ENCODE measurements at regions not wholly inside any gene's neighbourhood (a gene's known extent, or its start where the extent isn't known, plus 50 kb on each side); places are given as distances from the start of the nearest gene placed in this dataset.

DNA sequence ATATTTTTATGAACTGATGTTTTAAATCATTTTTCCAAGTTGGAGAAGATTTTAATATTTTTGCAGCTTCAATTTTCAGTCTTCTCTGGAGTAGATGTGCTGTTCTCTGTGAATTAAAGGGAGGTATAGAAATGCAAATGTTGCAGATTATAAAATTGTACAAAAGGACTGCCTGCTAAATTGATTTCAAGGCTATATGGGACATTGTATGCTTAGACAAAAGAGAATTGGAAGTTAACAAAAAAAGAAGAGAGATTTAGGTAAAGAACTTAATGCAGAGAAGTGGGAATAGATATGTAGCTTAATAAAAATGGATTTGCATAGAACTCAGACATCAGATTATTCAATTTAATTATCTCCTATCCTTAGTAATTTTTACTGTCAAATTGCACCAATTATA is 403.3 kb downstream of the ZIC3 start:
- POLR2A ChIA-PET: no interaction called here
- Histone ChIP-seq H3K4me2 (ENCODE audit: insufficient read depth, low read length) (no peak overlapping the region), H3K27ac (ENCODE audit: extremely low read depth, low read depth, low read length) (no peak overlapping the region), H3K9me1 (ENCODE audit: control insufficient read depth, insufficient read depth, low read length) (no peaks in the 10 kb centered on the region), H3K9ac (ENCODE audit: insufficient read depth in 1 of 2, low read depth in 2 of 2, low read length in 2 of 2) (no peak overlapping the region), H3K79me2 (ENCODE audit: control insufficient read depth, insufficient read depth, low read length) (no peaks in the 10 kb centered on the region), H2AFZ (ENCODE audit: low read depth, low read length) (no peak overlapping the region), H3K27me3 (ENCODE audit: control insufficient read depth in 2 of 2, insufficient read depth in 2 of 2, low read length in 2 of 2) (no peaks in the 10 kb centered on the region), H4K20me1 (replicated peaks; ENCODE audit: control insufficient read depth, insufficient read depth, low read length) (no peaks in the 10 kb centered on the region), H3K36me3 (ENCODE audit: control insufficient read depth, insufficient read depth, low read length) (no peaks in the 10 kb centered on the region), H3K4me3 (no peak overlapping the region), H3K4me1 (replicated peaks in 1 of 2; ENCODE audit: control insufficient read depth in 2 of 2, insufficient read depth in 2 of 2, low read length in 2 of 2) (no peaks in the 10 kb centered on the region), H3K9me3 (replicated peaks; ENCODE audit: control insufficient read depth, insufficient read depth, low read depth, low read length) (no peaks in the 10 kb centered on the region)
- intact Hi-C loops (cut with micrococcal nuclease): no loop called here
- CTCF ChIA-PET (ENCODE audit: low intra/inter-chr PET ratio): no interaction called here
- ATAC-seq (no peak), DNase-seq (ENCODE audit: extremely low read depth in 1 of 4, low spot score in 3 of 4) (no peak), FAIRE-seq (no peak)
- TF ChIP-seq SPI1 (IDR thresholded peaks at IDR 0.05; ENCODE audit: borderline replicate concordance, low read depth, low read length) (no peak), THRAP3 (IDR thresholded peaks at IDR 0.05; ENCODE audit: borderline replicate concordance) (no peak), POLR2AphosphoS5 (IDR thresholded peaks at IDR 0.05; ENCODE audit: control insufficient read depth, insufficient read depth, low read depth, low read length) (no peak), ZNF780A (CRISPR knock-in tag; IDR thresholded peaks at IDR 0.05) (no peak), POLR2G (IDR thresholded peaks at IDR 0.05; ENCODE audit: low read depth, low read length) (no peak), HDAC3 (IDR thresholded peaks at IDR 0.05; ENCODE audit: borderline replicate concordance, partially characterized antibody) (no peak), ZNF146 (CRISPR knock-in tag; IDR thresholded peaks at IDR 0.05; ENCODE audit: unreplicated experiment) (no peak), SAFB (IDR thresholded peaks at IDR 0.05; ENCODE audit: borderline replicate concordance, low read depth, low read length) (no peak), JUND (IDR thresholded peaks at IDR 0.05; ENCODE audit: borderline replicate concordance, low read depth, low read length) (no peak), JUND (tag; IDR thresholded peaks at IDR 0.05; ENCODE audit: borderline replicate concordance, low read depth, low read length) (no peak)
- TF ChIP-seq, protein P1, sequence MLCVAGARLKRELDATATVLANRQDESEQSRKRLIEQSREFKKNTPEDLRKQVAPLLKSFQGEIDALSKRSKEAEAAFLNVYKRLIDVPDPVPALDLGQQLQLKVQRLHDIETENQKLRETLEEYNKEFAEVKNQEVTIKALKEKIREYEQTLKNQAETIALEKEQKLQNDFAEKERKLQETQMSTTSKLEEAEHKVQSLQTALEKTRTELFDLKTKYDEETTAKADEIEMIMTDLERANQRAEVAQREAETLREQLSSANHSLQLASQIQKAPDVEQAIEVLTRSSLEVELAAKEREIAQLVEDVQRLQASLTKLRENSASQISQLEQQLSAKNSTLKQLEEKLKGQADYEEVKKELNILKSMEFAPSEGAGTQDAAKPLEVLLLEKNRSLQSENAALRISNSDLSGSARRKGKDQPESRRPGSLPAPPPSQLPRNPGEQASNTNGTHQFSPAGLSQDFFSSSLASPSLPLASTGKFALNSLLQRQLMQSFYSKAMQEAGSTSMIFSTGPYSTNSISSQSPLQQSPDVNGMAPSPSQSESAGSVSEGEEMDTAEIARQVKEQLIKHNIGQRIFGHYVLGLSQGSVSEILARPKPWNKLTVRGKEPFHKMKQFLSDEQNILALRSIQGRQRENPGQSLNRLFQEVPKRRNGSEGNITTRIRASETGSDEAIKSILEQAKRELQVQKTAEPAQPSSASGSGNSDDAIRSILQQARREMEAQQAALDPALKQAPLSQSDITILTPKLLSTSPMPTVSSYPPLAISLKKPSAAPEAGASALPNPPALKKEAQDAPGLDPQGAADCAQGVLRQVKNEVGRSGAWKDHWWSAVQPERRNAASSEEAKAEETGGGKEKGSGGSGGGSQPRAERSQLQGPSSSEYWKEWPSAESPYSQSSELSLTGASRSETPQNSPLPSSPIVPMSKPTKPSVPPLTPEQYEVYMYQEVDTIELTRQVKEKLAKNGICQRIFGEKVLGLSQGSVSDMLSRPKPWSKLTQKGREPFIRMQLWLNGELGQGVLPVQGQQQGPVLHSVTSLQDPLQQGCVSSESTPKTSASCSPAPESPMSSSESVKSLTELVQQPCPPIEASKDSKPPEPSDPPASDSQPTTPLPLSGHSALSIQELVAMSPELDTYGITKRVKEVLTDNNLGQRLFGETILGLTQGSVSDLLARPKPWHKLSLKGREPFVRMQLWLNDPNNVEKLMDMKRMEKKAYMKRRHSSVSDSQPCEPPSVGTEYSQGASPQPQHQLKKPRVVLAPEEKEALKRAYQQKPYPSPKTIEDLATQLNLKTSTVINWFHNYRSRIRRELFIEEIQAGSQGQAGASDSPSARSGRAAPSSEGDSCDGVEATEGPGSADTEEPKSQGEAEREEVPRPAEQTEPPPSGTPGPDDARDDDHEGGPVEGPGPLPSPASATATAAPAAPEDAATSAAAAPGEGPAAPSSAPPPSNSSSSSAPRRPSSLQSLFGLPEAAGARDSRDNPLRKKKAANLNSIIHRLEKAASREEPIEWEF (CRISPR knock-in tag; IDR thresholded peaks at IDR 0.05): no peak
- TF ChIP-seq, protein P2, sequence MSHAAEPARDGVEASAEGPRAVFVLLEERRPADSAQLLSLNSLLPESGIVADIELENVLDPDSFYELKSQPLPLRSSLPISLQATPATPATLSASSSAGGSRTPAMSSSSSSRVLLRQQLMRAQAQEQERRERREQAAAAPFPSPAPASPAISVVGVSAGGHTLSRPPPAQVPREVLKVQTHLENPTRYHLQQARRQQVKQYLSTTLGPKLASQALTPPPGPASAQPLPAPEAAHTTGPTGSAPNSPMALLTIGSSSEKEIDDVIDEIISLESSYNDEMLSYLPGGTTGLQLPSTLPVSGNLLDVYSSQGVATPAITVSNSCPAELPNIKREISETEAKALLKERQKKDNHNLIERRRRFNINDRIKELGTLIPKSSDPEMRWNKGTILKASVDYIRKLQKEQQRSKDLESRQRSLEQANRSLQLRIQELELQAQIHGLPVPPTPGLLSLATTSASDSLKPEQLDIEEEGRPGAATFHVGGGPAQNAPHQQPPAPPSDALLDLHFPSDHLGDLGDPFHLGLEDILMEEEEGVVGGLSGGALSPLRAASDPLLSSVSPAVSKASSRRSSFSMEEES (CRISPR knock-in tag; IDR thresholded peaks at IDR 0.05): no peak
- TF ChIP-seq, protein P3, sequence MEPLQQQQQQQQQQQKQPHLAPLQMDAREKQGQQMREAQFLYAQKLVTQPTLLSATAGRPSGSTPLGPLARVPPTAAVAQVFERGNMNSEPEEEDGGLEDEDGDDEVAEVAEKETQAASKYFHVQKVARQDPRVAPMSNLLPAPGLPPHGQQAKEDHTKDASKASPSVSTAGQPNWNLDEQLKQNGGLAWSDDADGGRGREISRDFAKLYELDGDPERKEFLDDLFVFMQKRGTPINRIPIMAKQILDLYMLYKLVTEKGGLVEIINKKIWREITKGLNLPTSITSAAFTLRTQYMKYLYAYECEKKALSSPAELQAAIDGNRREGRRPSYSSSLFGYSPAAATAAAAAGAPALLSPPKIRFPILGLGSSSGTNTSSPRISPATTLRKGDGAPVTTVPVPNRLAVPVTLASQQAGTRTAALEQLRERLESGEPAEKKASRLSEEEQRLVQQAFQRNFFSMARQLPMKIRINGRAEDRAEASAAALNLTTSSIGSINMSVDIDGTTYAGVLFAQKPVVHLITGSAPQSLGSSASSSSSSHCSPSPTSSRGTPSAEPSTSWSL (CRISPR knock-in tag; IDR thresholded peaks at IDR 0.05; ENCODE audit: borderline replicate concordance): no peak
- no TSS peak for BruUV-seq (replicated peaks)
- in situ Hi-C loops (cut with MboI): no loop called here

Measured in K562 (cell line).